ENCODE measurements at regions not wholly inside any gene's neighbourhood (a gene's known extent, or its start where the extent isn't known, plus 50 kb on each side); places are given as distances from the start of the nearest gene placed in this dataset.

DNA sequence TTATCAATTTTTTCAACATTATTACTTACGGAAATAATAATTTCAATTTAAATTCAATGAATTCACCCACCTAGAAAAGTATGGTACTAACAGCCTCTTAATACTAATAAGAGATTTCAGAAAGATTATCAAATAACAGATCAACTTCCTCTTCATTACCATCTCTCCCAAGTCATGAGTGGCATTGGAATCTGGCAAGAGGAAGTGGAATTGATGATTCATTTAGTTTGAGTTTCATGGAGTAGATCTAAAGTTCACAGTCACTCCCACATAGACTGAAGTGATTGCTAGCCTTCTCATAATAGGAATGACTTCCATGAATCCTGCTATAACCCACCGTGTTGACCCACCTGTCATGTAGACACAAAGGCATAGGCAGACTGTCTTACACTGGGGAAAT lies 77.7 kb upstream of the WDR75 start:
- TF ChIP-seq, protein P1, sequence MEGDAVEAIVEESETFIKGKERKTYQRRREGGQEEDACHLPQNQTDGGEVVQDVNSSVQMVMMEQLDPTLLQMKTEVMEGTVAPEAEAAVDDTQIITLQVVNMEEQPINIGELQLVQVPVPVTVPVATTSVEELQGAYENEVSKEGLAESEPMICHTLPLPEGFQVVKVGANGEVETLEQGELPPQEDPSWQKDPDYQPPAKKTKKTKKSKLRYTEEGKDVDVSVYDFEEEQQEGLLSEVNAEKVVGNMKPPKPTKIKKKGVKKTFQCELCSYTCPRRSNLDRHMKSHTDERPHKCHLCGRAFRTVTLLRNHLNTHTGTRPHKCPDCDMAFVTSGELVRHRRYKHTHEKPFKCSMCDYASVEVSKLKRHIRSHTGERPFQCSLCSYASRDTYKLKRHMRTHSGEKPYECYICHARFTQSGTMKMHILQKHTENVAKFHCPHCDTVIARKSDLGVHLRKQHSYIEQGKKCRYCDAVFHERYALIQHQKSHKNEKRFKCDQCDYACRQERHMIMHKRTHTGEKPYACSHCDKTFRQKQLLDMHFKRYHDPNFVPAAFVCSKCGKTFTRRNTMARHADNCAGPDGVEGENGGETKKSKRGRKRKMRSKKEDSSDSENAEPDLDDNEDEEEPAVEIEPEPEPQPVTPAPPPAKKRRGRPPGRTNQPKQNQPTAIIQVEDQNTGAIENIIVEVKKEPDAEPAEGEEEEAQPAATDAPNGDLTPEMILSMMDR (conservative IDR thresholded peaks at IDR 0.05; ENCODE audit: low read depth, low read length): no peak
- no peak for TF ChIP-seq CHD1 (IDR thresholded peaks at IDR 0.05; ENCODE audit: low read depth, low read length)
- no peak for TF ChIP-seq POLR2A (IDR thresholded peaks at IDR 0.05; ENCODE audit: low read depth, low read length)
- TF ChIP-seq, protein P2, sequence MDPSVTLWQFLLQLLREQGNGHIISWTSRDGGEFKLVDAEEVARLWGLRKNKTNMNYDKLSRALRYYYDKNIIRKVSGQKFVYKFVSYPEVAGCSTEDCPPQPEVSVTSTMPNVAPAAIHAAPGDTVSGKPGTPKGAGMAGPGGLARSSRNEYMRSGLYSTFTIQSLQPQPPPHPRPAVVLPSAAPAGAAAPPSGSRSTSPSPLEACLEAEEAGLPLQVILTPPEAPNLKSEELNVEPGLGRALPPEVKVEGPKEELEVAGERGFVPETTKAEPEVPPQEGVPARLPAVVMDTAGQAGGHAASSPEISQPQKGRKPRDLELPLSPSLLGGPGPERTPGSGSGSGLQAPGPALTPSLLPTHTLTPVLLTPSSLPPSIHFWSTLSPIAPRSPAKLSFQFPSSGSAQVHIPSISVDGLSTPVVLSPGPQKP (IDR thresholded peaks at IDR 0.05; ENCODE audit: borderline replicate concordance, low read depth, low read length): no peak
- TF ChIP-seq, protein P3, sequence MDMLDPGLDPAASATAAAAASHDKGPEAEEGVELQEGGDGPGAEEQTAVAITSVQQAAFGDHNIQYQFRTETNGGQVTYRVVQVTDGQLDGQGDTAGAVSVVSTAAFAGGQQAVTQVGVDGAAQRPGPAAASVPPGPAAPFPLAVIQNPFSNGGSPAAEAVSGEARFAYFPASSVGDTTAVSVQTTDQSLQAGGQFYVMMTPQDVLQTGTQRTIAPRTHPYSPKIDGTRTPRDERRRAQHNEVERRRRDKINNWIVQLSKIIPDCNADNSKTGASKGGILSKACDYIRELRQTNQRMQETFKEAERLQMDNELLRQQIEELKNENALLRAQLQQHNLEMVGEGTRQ (IDR thresholded peaks at IDR 0.05; ENCODE audit: low read depth, low read length): no peak

All from IMR-90 (cell line).